Smooth muscle cell (in vitro differentiated cells): ENCODE measurements at regions not wholly inside any gene's neighbourhood (a gene's known extent, or its start where the extent isn't known, plus 50 kb on each side); places are given as distances from the start of the nearest gene placed in this dataset.

Experiments
- DNase-seq: peaks from one replicate; lab custom pipeline; 2025; ENCODE audit not compliant: unreplicated experiment; lab: John Stamatoyannopoulos, UW
- H2AFZ ChIP-seq: fragments of 200-600 bp; sonication (generic); 2 replicates; pipeline ENCODE4 v1.6.0; 2016; ENCODE audit warnings: antibody characterized with exemption, low read depth, mild to moderate bottlenecking
- H3F3A ChIP-seq: fragments of 200-600 bp; sonication (generic); 2 replicates; pipeline ENCODE4 v1.6.0; 2017; ENCODE audit warnings: antibody characterized with exemption, low read depth
- H3K27ac ChIP-seq: fragments of 200-600 bp; sonication (generic); 2 replicates; pipeline ENCODE4 v1.5.1; 2016; ENCODE audit warnings: low read depth, mild to moderate bottlenecking
- H3K27me3 ChIP-seq: fragments of 200-600 bp; sonication (generic); 2 replicates; pipeline ENCODE4 v1.6.1; 2016; ENCODE audit warnings: low read depth, mild to moderate bottlenecking
- H3K36me3 ChIP-seq: fragments of 200-600 bp; sonication (generic); 2 replicates; pipeline ENCODE4 v1.5.1; 2016; ENCODE audit warnings: low read depth
- H3K4me1 ChIP-seq: fragments of 200-600 bp; sonication (generic); 2 replicates; pipeline ENCODE4 v1.5.1; 2016; ENCODE audit warnings: low read depth
- H3K4me2 ChIP-seq: fragments of 200-600 bp; sonication (generic); 2 replicates; pipeline ENCODE4 v1.6.0; 2016; ENCODE audit warnings: mild to moderate bottlenecking
- H3K4me3 ChIP-seq: fragments of 200-600 bp; sonication (generic); 2 replicates; pipeline ENCODE4 v1.5.1; 2016; ENCODE audit warnings: mild to moderate bottlenecking
- H3K79me2 ChIP-seq: fragments of 200-600 bp; sonication (generic); 2 replicates; pipeline ENCODE4 v1.6.0; 2016; ENCODE audit warnings: low read depth, mild to moderate bottlenecking
- H3K9ac ChIP-seq: fragments of 200-600 bp; sonication (generic); 2 replicates; pipeline ENCODE4 v1.6.0; 2016; ENCODE audit warnings: low read depth
- H3K9me3 ChIP-seq: fragments of 200-600 bp; sonication (generic); replicated peaks from 2 replicates; pipeline ENCODE4 v1.5.1; 2016; ENCODE audit warnings: low read depth
- H4K20me1 ChIP-seq: fragments of 200-600 bp; sonication (generic); 2 replicates; pipeline ENCODE4 v1.6.0; 2016; ENCODE audit warnings: low read depth
- WGBS: methylation state at CpG from one replicate; pipeline ENCODE4 v1.1.7; 2016; ENCODE audit warnings: low lambda C conversion rate; 5-methylcytosine and 5-hydroxymethylcytosine counted together
- TF ChIP-seq, protein P1 (sequence below): fragments of 200-600 bp; sonication (generic); IDR thresholded peaks from 2 replicates; pipeline ENCODE4 v1.5.1; 2017; ENCODE audit warnings: borderline replicate concordance, mild to moderate bottlenecking, antibody characterized with exemption; ENCODE audit not compliant: insufficient read depth, poor library complexity, severe bottlenecking

GRCh38 chr4:144465546-144465945 lies 180.4 kb upstream of the HHIP start:
- DNase-seq, result no peak
- no peaks in the 10 kb centered on the region for H3K79me2 ChIP-seq
- no peaks in the 10 kb centered on the region for H3K36me3 ChIP-seq
- no peaks in the 10 kb centered on the region for H3F3A ChIP-seq
- no peaks in the 10 kb centered on the region for H4K20me1 ChIP-seq
- TF ChIP-seq, protein P1, sequence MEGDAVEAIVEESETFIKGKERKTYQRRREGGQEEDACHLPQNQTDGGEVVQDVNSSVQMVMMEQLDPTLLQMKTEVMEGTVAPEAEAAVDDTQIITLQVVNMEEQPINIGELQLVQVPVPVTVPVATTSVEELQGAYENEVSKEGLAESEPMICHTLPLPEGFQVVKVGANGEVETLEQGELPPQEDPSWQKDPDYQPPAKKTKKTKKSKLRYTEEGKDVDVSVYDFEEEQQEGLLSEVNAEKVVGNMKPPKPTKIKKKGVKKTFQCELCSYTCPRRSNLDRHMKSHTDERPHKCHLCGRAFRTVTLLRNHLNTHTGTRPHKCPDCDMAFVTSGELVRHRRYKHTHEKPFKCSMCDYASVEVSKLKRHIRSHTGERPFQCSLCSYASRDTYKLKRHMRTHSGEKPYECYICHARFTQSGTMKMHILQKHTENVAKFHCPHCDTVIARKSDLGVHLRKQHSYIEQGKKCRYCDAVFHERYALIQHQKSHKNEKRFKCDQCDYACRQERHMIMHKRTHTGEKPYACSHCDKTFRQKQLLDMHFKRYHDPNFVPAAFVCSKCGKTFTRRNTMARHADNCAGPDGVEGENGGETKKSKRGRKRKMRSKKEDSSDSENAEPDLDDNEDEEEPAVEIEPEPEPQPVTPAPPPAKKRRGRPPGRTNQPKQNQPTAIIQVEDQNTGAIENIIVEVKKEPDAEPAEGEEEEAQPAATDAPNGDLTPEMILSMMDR, result no peak
- no peaks in the 10 kb centered on the region for H3K9me3 ChIP-seq
- no peak overlapping the region for H3K4me2 ChIP-seq
- no peak overlapping the region for H2AFZ ChIP-seq
- WGBS, result 81% methylated on average over 2 of the region's 2 CpGs
- H3K27me3 ChIP-seq, result no peaks in the 10 kb centered on the region
- no peak overlapping the region for H3K27ac ChIP-seq
- no peak overlapping the region for H3K4me3 ChIP-seq
- H3K9ac ChIP-seq, result no peak overlapping the region
- peaks cover 3% of the 10 kb centered on the region for H3K4me1 ChIP-seq

DNA sequence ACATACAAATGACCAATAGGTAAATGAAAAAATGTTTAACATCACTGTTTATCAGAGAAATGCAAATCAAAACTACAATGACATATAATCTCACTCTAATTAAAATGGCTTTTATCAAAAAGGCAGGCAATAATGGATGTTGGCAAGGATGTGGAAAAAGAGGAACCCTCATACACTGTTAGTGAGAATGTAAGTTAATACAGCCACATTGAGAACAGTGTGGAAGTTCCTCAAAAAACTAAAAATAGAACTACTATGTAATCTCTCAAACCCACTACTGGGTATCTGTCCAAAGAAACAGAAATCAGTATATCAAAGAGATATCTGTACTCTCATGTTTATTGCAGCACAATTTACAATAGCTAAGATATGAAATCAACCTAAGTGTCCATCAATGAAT lies 165.9 kb upstream of the HHIP start:
- Histone ChIP-seq H3K4me1 (no peaks in the 10 kb centered on the region), H3K9me3 (no peaks in the 10 kb centered on the region), H4K20me1 (no peaks in the 10 kb centered on the region), H3F3A (no peaks in the 10 kb centered on the region), H3K9ac (no peak overlapping the region), H3K79me2 (no peaks in the 10 kb centered on the region), H3K27ac (no peak overlapping the region), H3K36me3 (no peaks in the 10 kb centered on the region), H3K4me2 (no peak overlapping the region), H3K4me3 (no peak overlapping the region), H3K27me3 (no peaks in the 10 kb centered on the region), H2AFZ (no peak overlapping the region)
- DNase-seq, result no peak
- TF ChIP-seq, protein P1, result no peak

GRCh38 chr4:144489831-144490230 lies 156.1 kb upstream of the HHIP start:
- no peaks in the 10 kb centered on the region for H4K20me1 ChIP-seq
- no peaks in the 10 kb centered on the region for H3K27me3 ChIP-seq
- no peak overlapping the region for H3K4me2 ChIP-seq
- no peaks in the 10 kb centered on the region for H3K36me3 ChIP-seq
- H3F3A ChIP-seq, result no peaks in the 10 kb centered on the region
- WGBS, result 90% methylated on average over 1 of the region's 1 CpG
- DNase-seq, result no peak
- TF ChIP-seq, protein P1, result no peak
- H3K4me1 ChIP-seq, result no peaks in the 10 kb centered on the region
- no peak overlapping the region for H2AFZ ChIP-seq
- H3K9me3 ChIP-seq, result no peaks in the 10 kb centered on the region
- H3K9ac ChIP-seq, result no peak overlapping the region
- H3K27ac ChIP-seq, result no peak overlapping the region
- H3K79me2 ChIP-seq, result no peaks in the 10 kb centered on the region
- no peak overlapping the region for H3K4me3 ChIP-seq

- H3K36me3 ChIP-seq, result no peaks in the 10 kb centered on the region
- no peak for DNase-seq
- no peak overlapping the region for H3K9ac ChIP-seq
- H3F3A ChIP-seq, result no peaks in the 10 kb centered on the region
- TF ChIP-seq, protein P1, result no peak
- H2AFZ ChIP-seq, result no peak overlapping the region
- no peak overlapping the region for H3K4me3 ChIP-seq
- no peaks in the 10 kb centered on the region for H3K27me3 ChIP-seq
- no peaks in the 10 kb centered on the region for H3K9me3 ChIP-seq
- H3K27ac ChIP-seq, result no peak overlapping the region
- H3K4me1 ChIP-seq, result no peaks in the 10 kb centered on the region
- no peak overlapping the region for H3K4me2 ChIP-seq
- no peaks in the 10 kb centered on the region for H3K79me2 ChIP-seq
- 84% methylated on average over 2 of the region's 2 CpGs for WGBS
- H4K20me1 ChIP-seq, result no peaks in the 10 kb centered on the region
Measured at GRCh38 chr4:144494280-144494679, 151.7 kb upstream of the HHIP start.
